Heart right ventricle (tissue), 16 donors: ENCODE measurements at regions not wholly inside any gene's neighbourhood (a gene's known extent, or its start where the extent isn't known, plus 50 kb on each side); places are given as distances from the start of the nearest gene placed in this dataset.

ENCODE experiments used
- ATAC-seq, 8 donors: fragments of 200-7000 bp; cut with Tn5 transposase; one replicate each; pipeline ENCODE4 v1.9.1; 2020; ENCODE audit warnings: mild to moderate bottlenecking in 8 of 8, moderate library complexity in 8 of 8, moderate number of reproducible peaks in 1 of 8
- DNase-seq, 2 donors: peaks; one replicate each; pipeline ENCODE4 v3.0.0-alpha.2; 2020
- H3K27ac ChIP-seq, 10 donors: fragments of 200-600 bp; sonication (generic) in 2 of 10; one replicate each; pipeline versions ENCODE4 v1.5.0 to v1.8.0; 2020 to 2022; ENCODE audit warnings: mild to moderate bottlenecking in 3 of 10
- H3K27me3 ChIP-seq, 7 donors: fragments of 200-600 bp; one replicate each; pipeline ENCODE4 v1.8.0; 2021 to 2022; ENCODE audit warnings: mild to moderate bottlenecking in 2 of 7
- H3K36me3 ChIP-seq, 9 donors: fragments of 200-600 bp; sonication (generic) in 1 of 9; one replicate each; pipeline versions ENCODE4 v1.5.0 to v1.8.0; 2020 to 2022; ENCODE audit warnings: mild to moderate bottlenecking in 2 of 9
- H3K4me1 ChIP-seq, 9 donors: fragments of 200-600 bp; sonication (generic) in 1 of 9; one replicate each; pipeline versions ENCODE4 v1.5.0 to v1.8.0; 2020 to 2022; ENCODE audit warnings: mild to moderate bottlenecking in 4 of 9
- H3K4me3 ChIP-seq, 10 donors: fragments of 200-600 bp; sonication (generic) in 2 of 10; one replicate each; pipeline versions ENCODE4 v1.5.0 to v1.8.0; 2020 to 2022; ENCODE audit warnings: mild to moderate bottlenecking in 7 of 10, moderate library complexity in 2 of 10
- H3K9me3 ChIP-seq, 11 donors: fragments of 200-600 bp in 10 of 11; sonication (generic) in 2 of 11; one replicate each; pipeline versions ENCODE4 v1.5.0 to v1.8.0; 2013 to 2022; ENCODE audit warnings: mild to moderate bottlenecking in 2 of 11, control low read depth in 1 of 11, moderate library complexity in 1 of 11
- WGBS, 2 donors: extraction: QIAGEN DNeasy Blood & Tissue Kit; methylation state at CpG; one replicate each; pipeline ENCODE4 v1.1.7; 2013; ENCODE audit warnings: inconsistent platforms in 1 of 2; 5-methylcytosine and 5-hydroxymethylcytosine counted together
- intact Hi-C, 10 donors: fragments of 100-400 bp; cut with DNase I; formaldehyde crosslinking; loops; one replicate each; pipeline versions ENCODE4 v1.11.1 to v1.14.2; 2022
- TF ChIP-seq, protein P1 (sequence below), 9 donors: fragments of 200-600 bp; sonication (generic) in 2 of 9; IDR thresholded peaks; one replicate each; pipeline versions ENCODE4 v1.5.0 to v1.8.0; 2021 to 2022; ENCODE audit warnings: antibody characterized with exemption in 9 of 9, mild to moderate bottlenecking in 5 of 9, moderate library complexity in 1 of 9
- donor health status: Arrhythmogenic right ventricular cardiomyopathy.
- donor health status: ischemic (EF 13 %, LVEDD 7.1; RV severe dilation, severe dysfunction).
- donor health status: healthy with polysubstance abuse.
- donor health status: DM: no; HTN: yes; CAD: no.
- donor health status: DM: no; HTN: no; CAD: no.
- donor health status: ischemic (EF 25% LVEDD 6.9; RV normal size, moderate dysfunction).
- donor health status: ischemic (EF 25% LVEDD 5.7; RV mildly dilated, moderate dysfunction).
- donor health status: healthy.
- donor health status: DM: yes; HTN: yes; CAD: no.
- donor health status: Ischemic cardiomyopathy.
- donor health status: ischemic (EF 35%, LVEDD 5.7; RV mildly dilated, moderate dysfunction).
- donor health status: nonischemic (EF 11% LVEDD 7.7; RV severe dilation, severe dysfunction).
- donor health status: DM: yes; HTN: yes; CAD: no.
- donor health status: PGD.
- donor health status: ischemic (EF 29% LVEDD 5.4; RV normal size, mild dysfunction).
- donor health status: nonischemic (EF 23%, LVEDD 6.1; RV moderate dilation, normal function).

DNA sequence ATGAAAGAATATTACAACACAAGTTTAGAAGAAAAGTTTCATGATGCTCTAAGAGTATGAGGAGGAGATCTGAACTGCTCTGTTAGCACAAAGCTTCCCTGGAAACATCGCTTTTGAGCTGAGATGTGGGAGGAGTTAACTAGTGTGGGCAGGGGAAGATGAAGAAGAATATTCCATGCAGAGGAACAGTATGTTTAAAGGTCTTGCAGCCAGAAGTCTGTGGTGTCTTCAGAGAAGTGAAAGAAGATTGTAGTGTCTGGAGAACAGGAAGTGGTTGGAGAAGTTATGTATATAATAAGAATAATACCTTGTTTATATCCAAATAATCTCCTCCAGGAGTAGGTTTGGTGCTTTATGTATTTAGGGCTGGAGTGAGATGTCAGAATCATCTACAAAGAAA, 406.7 kb downstream of the MAN2A1 start:
- Histone ChIP-seq H3K27ac (no peak overlapping the region), H3K4me1 (peaks cover 0 to 4% (median 0%) of the 10 kb centered on the region in 9 donors), H3K27me3 (peaks cover 0 to 14% (median 5%) of the 10 kb centered on the region in 7 donors), H3K9me3 (no peaks in the 10 kb centered on the region), H3K4me3 (no peak overlapping the region), H3K36me3 (no peaks in the 10 kb centered on the region)
- 75 to 89% methylated on average over 1 of the region's 1 CpG for WGBS, 2 donors
- intact Hi-C loops = no loop called here
- no peak for DNase-seq
- TF ChIP-seq, protein P1, sequence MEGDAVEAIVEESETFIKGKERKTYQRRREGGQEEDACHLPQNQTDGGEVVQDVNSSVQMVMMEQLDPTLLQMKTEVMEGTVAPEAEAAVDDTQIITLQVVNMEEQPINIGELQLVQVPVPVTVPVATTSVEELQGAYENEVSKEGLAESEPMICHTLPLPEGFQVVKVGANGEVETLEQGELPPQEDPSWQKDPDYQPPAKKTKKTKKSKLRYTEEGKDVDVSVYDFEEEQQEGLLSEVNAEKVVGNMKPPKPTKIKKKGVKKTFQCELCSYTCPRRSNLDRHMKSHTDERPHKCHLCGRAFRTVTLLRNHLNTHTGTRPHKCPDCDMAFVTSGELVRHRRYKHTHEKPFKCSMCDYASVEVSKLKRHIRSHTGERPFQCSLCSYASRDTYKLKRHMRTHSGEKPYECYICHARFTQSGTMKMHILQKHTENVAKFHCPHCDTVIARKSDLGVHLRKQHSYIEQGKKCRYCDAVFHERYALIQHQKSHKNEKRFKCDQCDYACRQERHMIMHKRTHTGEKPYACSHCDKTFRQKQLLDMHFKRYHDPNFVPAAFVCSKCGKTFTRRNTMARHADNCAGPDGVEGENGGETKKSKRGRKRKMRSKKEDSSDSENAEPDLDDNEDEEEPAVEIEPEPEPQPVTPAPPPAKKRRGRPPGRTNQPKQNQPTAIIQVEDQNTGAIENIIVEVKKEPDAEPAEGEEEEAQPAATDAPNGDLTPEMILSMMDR (IDR thresholded peaks at IDR 0.05) = no peak
- ATAC-seq = no peak

DNA sequence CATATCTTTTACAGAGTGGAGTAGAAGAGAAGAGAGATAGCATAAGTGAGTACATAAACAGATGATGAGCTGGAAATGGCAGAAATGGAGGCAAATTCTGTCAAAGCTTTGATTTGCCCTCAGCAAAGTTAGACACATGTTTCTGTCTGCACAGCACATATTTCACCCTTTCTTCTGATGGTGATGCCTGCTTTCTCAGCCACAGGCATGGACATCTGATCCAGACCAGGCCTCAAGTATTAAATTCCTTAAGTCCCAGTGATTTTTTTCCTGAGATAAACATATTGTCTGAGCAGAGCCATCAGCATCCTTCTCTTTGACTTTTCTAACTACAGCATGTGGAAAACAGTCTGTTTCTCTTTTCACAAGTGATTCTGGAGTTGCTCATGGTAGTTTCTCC, 409.8 kb downstream of the MAN2A1 start:
- no peak for ATAC-seq
- DNase-seq = no peak
- intact Hi-C loops = no loop called here
- H3K9me3 ChIP-seq = no peaks in the 10 kb centered on the region
- no peak overlapping the region for H3K27ac ChIP-seq
- no peaks in the 10 kb centered on the region for H3K36me3 ChIP-seq
- H3K4me1 ChIP-seq = peaks cover 0 to 4% (median 0%) of the 10 kb centered on the region in 9 donors
- no peak overlapping the region for H3K4me3 ChIP-seq
- peaks cover 0 to 32% (median 7%) of the 10 kb centered on the region in 7 donors for H3K27me3 ChIP-seq
- TF ChIP-seq, protein P1 (IDR thresholded peaks at IDR 0.05) = no peak

DNA sequence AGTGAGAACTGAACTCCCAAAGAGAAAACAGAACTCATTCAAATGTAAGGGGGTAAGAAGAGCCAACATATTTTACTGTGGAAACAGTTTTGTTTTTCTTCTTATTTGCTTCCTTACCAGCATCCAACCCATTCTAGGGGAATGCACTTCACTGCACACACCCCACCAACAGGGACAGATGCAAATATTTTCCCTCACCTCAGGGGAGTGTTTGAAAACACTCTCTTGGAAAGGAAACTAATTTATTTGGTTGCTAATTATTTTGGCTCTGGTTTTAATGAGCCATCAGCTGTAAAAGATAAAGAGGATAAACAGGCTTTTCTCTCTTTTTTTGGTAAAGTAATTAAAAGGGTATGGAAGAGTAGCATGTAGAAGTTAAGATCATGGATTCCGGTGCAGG, 413.4 kb downstream of the MAN2A1 start:
- no peaks in the 10 kb centered on the region for H3K9me3 ChIP-seq
- H3K27ac ChIP-seq = no peak overlapping the region
- intact Hi-C loops = no loop called here
- peaks cover 0 to 5% (median 0%) of the 10 kb centered on the region in 9 donors for H3K4me1 ChIP-seq
- H3K27me3 ChIP-seq = peaks cover 0 to 29% (median 10%) of the 10 kb centered on the region in 7 donors
- TF ChIP-seq, protein P1 (IDR thresholded peaks at IDR 0.05) = no peak
- DNase-seq (no peak), ATAC-seq (no peak)
- H3K4me3 ChIP-seq = no peak overlapping the region
- 84 to 95% methylated on average over 1 of the region's 1 CpG for WGBS, 2 donors
- no peaks in the 10 kb centered on the region for H3K36me3 ChIP-seq

DNA sequence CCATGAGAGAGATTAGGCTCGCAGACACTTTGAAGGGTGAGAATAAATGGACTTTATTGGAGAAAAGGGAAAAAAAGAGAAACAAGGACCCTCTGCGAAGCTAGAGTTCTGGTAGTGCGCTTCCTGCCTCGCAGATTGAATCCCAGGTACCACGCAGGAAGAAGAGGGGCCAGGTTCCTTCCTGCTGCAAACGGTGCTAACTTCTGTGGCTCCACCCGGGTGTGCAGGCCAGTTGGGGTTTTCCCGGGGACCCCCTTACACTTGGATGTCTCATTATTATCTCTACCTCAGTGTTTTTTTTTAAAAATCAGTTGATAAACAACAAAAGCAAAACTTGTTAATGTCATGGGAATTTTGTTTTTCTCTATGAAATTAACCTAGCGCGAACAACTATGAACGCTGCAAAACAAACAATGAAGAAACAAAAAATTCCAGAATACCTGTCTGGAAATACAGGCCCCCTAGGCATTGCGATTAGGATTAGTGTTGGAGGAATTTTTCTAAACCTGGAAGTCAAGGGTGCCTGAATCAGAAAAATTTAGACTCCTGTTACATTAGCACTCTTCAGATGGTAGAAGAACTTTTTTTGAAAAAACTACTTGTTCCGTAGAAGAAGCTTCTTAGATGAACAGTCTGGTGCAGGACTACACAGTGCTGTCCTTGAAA, 414.5 kb downstream of the MAN2A1 start:
- DNase-seq (no peak), ATAC-seq (no peak)
- H3K4me3 ChIP-seq = no peak overlapping the region
- no peaks in the 10 kb centered on the region for H3K36me3 ChIP-seq
- intact Hi-C loops = no loop called here
- 78 to 85% methylated on average over 13 of the region's 13 CpGs for WGBS, 2 donors
- H3K27me3 ChIP-seq = peaks cover 0 to 29% (median 7%) of the 10 kb centered on the region in 7 donors
- H3K9me3 ChIP-seq = no peaks in the 10 kb centered on the region
- H3K4me1 ChIP-seq = peaks cover 0 to 5% (median 0%) of the 10 kb centered on the region in 9 donors
- TF ChIP-seq, protein P1 (IDR thresholded peaks at IDR 0.05) = no peak
- H3K27ac ChIP-seq = no peak overlapping the region
